Mesendoderm (in vitro differentiated cells): ENCODE measurements at regions not wholly inside any gene's neighbourhood (a gene's known extent, or its start where the extent isn't known, plus 50 kb on each side); places are given as distances from the start of the nearest gene placed in this dataset.

Experiments
- DNase-seq: peaks from one replicate; pipeline ENCODE4 v3.0.0; 2013
- H2AK5ac ChIP-seq: 2 replicates; pipeline ENCODE4 v1.6.1; 2013; ENCODE audit warnings: low read length, inconsistent platforms
- H2BK120ac ChIP-seq: 2 replicates; pipeline ENCODE4 v1.6.1; 2013; ENCODE audit warnings: low read depth, mild to moderate bottlenecking, low read length, moderate library complexity, mixed read lengths
- H2BK15ac ChIP-seq: replicated peaks from 2 replicates; pipeline ENCODE4 v1.6.1; 2013; ENCODE audit warnings: low read depth, mild to moderate bottlenecking, moderate library complexity
- H2BK5ac ChIP-seq: 2 replicates; pipeline ENCODE4 v1.6.1; 2013; ENCODE audit warnings: low read length, inconsistent platforms
- H3K18ac ChIP-seq: 2 replicates; pipeline ENCODE4 v1.6.1; 2013; ENCODE audit warnings: mild to moderate bottlenecking, low read length, mixed read lengths
- H3K23ac ChIP-seq: one replicate; pipeline ENCODE4 v1.6.1; 2013; ENCODE audit warnings: low read length
- H3K27ac ChIP-seq: 2 replicates; pipeline ENCODE4 v1.5.1; 2013; ENCODE audit warnings: low read depth, mild to moderate bottlenecking, inconsistent platforms, low read length, moderate library complexity
- H3K27me3 ChIP-seq: 2 replicates; pipeline ENCODE4 v1.6.1; 2013; ENCODE audit warnings: low read length, control low read depth, mild to moderate bottlenecking, inconsistent platforms; ENCODE audit not compliant: insufficient read depth, poor library complexity
- H3K36me3 ChIP-seq: 2 replicates; pipeline ENCODE4 v1.6.1; 2013; ENCODE audit warnings: low read length, inconsistent platforms; ENCODE audit not compliant: control insufficient read depth, insufficient read depth
- H3K4ac ChIP-seq: one replicate; pipeline ENCODE4 v1.6.1; 2013; ENCODE audit warnings: low read depth, mild to moderate bottlenecking, low read length, moderate library complexity
- H3K4me1 ChIP-seq: 2 replicates; pipeline ENCODE4 v1.6.1; 2013; ENCODE audit warnings: low read depth, low read length, inconsistent platforms; ENCODE audit not compliant: control insufficient read depth
- H3K4me2 ChIP-seq: 2 replicates; pipeline ENCODE4 v1.6.1; 2013; ENCODE audit warnings: low read length
- H3K4me3 ChIP-seq: 2 replicates; pipeline ENCODE4 v1.5.1; 2013; ENCODE audit warnings: mild to moderate bottlenecking, low read length
- H3K56ac ChIP-seq: one replicate; pipeline ENCODE4 v1.6.1; 2013; ENCODE audit warnings: low read length
- H3K79me1 ChIP-seq: 2 replicates; pipeline ENCODE4 v1.6.1; 2013; ENCODE audit warnings: low read length, inconsistent platforms
- H3K79me2 ChIP-seq: 2 replicates; pipeline ENCODE4 v1.6.1; 2013; ENCODE audit warnings: mild to moderate bottlenecking, low read length; ENCODE audit not compliant: control insufficient read depth, insufficient read depth
- H3K9ac ChIP-seq: 2 replicates; pipeline ENCODE4 v1.6.1; 2013; ENCODE audit warnings: low read length, inconsistent platforms
- H4K5ac ChIP-seq: one replicate; pipeline ENCODE4 v1.6.1; 2013; ENCODE audit warnings: low read length
- H4K8ac ChIP-seq: one replicate; pipeline ENCODE4 v1.6.1; 2013; ENCODE audit warnings: low read depth, mild to moderate bottlenecking, control low read depth, low read length, moderate library complexity
- WGBS: extraction: QIAGEN DNeasy Blood & Tissue Kit; methylation state at CpG from one replicate; pipeline ENCODE4 v1.1.7; 2013; ENCODE audit warnings: low lambda C conversion rate, missing lambda C conversion rate; ENCODE audit not compliant: insufficient coverage; ENCODE audit errors: extremely low coverage; 5-methylcytosine and 5-hydroxymethylcytosine counted together

- H3K79me2 ChIP-seq, result no peaks in the 10 kb centered on the region
- DNase-seq, result no peak
- WGBS, result no CpG with 5 or more reads among the region's 17 CpGs
Observed at GRCh38 chr14:101031721-101032120, 128.2 kb upstream of the RTL1 start.

DNA sequence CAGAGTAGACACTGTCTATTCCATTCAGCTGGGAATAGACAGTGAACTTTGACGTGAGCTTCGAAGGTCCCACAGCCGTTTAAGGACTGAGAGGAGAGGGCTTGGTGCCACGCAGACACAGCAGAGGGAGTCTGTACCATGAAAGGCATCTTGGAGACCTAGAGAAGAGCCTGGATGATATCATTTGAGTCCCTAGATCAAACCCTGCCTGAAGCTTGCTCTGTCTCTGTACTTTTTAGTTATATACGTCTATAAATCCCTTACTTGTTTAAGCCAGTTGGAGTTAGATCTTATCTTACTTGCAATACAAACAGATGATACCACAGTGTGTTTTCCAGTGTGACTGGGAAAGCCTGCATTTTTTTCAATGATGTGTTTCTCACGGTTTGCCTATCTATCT, 128.9 kb upstream of the RTL1 start:
- H3K27ac ChIP-seq, result no peak overlapping the region
- H3K18ac ChIP-seq, result no peak overlapping the region
- no peaks in the 10 kb centered on the region for H3K27me3 ChIP-seq
- no peak overlapping the region for H4K8ac ChIP-seq
- no peaks in the 10 kb centered on the region for H3K79me2 ChIP-seq
- H3K56ac ChIP-seq, result no peak overlapping the region
- DNase-seq, result no peak
- no CpG with 5 or more reads among the region's 6 CpGs for WGBS
- H2BK5ac ChIP-seq, result no peak overlapping the region
- H3K4me2 ChIP-seq, result no peak overlapping the region
- H3K4me3 ChIP-seq, result no peak overlapping the region
- H2BK120ac ChIP-seq, result no peak overlapping the region
- no peaks in the 10 kb centered on the region for H3K4me1 ChIP-seq
- no peaks in the 10 kb centered on the region for H3K36me3 ChIP-seq
- no peak overlapping the region for H3K9ac ChIP-seq
- H3K23ac ChIP-seq, result no peak overlapping the region
- H2AK5ac ChIP-seq, result no peak overlapping the region
- H4K5ac ChIP-seq, result no peak overlapping the region
- no peaks in the 10 kb centered on the region for H3K79me1 ChIP-seq
- no peak overlapping the region for H2BK15ac ChIP-seq
- H3K4ac ChIP-seq, result no peak overlapping the region

More at GRCh38 chr14:101031721-101032120, 128.2 kb upstream of the RTL1 start:
- Histone ChIP-seq H4K8ac (no peak overlapping the region), H3K56ac (no peak overlapping the region), H3K4me2 (no peak overlapping the region), H3K4me3 (no peak overlapping the region), H3K27me3 (no peaks in the 10 kb centered on the region), H2AK5ac (no peak overlapping the region), H4K5ac (no peak overlapping the region), H3K36me3 (no peaks in the 10 kb centered on the region), H2BK5ac (no peak overlapping the region), H3K9ac (no peak overlapping the region), H3K27ac (no peak overlapping the region), H3K18ac (no peak overlapping the region), H2BK120ac (no peak overlapping the region), H3K4me1 (no peaks in the 10 kb centered on the region), H2BK15ac (no peak overlapping the region), H3K23ac (no peak overlapping the region), H3K4ac (no peak overlapping the region), H3K79me1 (no peaks in the 10 kb centered on the region)

DNA sequence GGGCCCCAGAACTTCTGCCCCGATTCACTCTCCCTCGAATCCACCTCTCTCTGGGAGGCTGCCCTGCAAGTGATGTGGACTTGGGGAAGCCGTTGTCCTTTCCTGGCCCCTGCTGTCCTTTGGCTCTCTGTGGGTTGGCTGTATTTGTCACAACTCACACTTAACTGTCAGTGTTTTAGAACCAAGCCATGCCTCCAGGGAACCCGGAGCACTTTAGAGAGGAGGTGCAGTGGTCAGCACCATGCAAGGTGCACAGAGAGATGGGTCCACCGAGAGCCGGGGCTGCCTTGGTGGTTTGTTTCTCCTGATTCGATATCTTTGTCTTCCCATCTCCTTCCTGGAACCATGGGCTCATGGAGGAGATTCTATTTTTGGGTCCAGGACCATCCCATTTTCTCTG, 129.5 kb upstream of the RTL1 start:
- Histone ChIP-seq H3K79me1 (no peaks in the 10 kb centered on the region), H3K9ac (no peak overlapping the region), H3K4me1 (no peaks in the 10 kb centered on the region), H2BK5ac (no peak overlapping the region), H4K8ac (no peak overlapping the region), H3K36me3 (no peaks in the 10 kb centered on the region), H3K27ac (no peak overlapping the region), H3K27me3 (no peaks in the 10 kb centered on the region), H3K4ac (no peak overlapping the region), H2BK15ac (no peak overlapping the region), H4K5ac (no peak overlapping the region), H3K4me2 (no peak overlapping the region), H3K23ac (no peak overlapping the region), H2AK5ac (no peak overlapping the region), H3K18ac (no peak overlapping the region), H3K79me2 (no peaks in the 10 kb centered on the region), H2BK120ac (no peak overlapping the region), H3K56ac (no peak overlapping the region), H3K4me3 (no peak overlapping the region)
- WGBS, result no CpG with 5 or more reads among the region's 7 CpGs
- DNase-seq, result no peak

DNA sequence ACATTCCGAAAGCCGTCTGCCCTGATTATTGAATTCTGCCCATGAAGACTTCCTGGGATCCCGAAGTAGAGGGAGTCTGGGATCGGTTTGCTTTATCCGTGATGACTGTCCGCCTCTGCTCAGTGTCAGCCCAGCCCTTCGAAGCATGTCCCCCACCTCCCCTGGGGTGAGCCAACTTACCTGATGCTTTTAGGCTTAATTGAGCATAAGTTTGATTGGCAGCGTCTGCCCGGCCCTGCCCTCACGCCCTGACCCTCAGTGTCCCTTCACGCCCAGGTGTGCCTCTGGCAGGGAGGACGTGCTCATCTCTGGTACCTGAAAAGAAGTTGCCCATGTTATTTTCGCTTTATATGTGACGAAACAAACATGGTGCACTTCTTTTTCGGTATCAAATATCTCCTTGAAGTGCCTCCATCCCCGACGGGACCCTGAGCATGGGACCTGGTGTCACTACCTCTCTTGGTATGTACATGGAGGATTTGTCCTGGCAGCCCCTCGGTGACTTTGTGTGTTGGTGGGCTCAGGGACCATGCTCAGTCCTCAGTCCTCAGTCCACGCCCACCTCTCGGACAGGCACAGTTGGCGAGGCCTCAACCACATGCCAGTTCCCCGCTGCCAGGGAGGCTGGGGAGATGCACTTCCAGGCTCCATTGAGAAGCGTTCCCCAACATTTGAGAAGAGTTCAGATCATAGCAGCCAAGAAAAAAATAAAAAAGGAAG, 130.1 kb upstream of the RTL1 start:
- no peak overlapping the region for H3K4me3 ChIP-seq
- H3K9ac ChIP-seq, result no peak overlapping the region
- no peaks in the 10 kb centered on the region for H3K36me3 ChIP-seq
- H2AK5ac ChIP-seq, result no peak overlapping the region
- H3K4me1 ChIP-seq, result no peaks in the 10 kb centered on the region
- H2BK120ac ChIP-seq, result no peak overlapping the region
- H3K4ac ChIP-seq, result no peak overlapping the region
- no peak for DNase-seq
- no peaks in the 10 kb centered on the region for H3K27me3 ChIP-seq
- H3K56ac ChIP-seq, result no peak overlapping the region
- H2BK15ac ChIP-seq, result no peak overlapping the region
- no peak overlapping the region for H2BK5ac ChIP-seq
- H3K27ac ChIP-seq, result no peak overlapping the region
- no CpG with 5 or more reads among the region's 23 CpGs for WGBS
- H3K4me2 ChIP-seq, result no peak overlapping the region
- no peak overlapping the region for H4K5ac ChIP-seq
- no peak overlapping the region for H3K18ac ChIP-seq
- no peaks in the 10 kb centered on the region for H3K79me1 ChIP-seq
- H3K79me2 ChIP-seq, result no peaks in the 10 kb centered on the region
- H3K23ac ChIP-seq, result no peak overlapping the region
- no peak overlapping the region for H4K8ac ChIP-seq

- no CpG with 5 or more reads among the region's 7 CpGs for WGBS
- no peak overlapping the region for H3K23ac ChIP-seq
- H2BK15ac ChIP-seq, result no peak overlapping the region
- H2BK5ac ChIP-seq, result no peak overlapping the region
- H3K4me1 ChIP-seq, result no peaks in the 10 kb centered on the region
- H2BK120ac ChIP-seq, result no peak overlapping the region
- no peak overlapping the region for H3K18ac ChIP-seq
- H3K79me1 ChIP-seq, result no peaks in the 10 kb centered on the region
- H2AK5ac ChIP-seq, result no peak overlapping the region
- DNase-seq, result no peak
- no peak overlapping the region for H3K56ac ChIP-seq
- no peak overlapping the region for H3K9ac ChIP-seq
- H3K27ac ChIP-seq, result no peak overlapping the region
- no peak overlapping the region for H4K8ac ChIP-seq
- H4K5ac ChIP-seq, result no peak overlapping the region
- H3K27me3 ChIP-seq, result no peaks in the 10 kb centered on the region
- no peak overlapping the region for H3K4me2 ChIP-seq
- no peaks in the 10 kb centered on the region for H3K79me2 ChIP-seq
- H3K4ac ChIP-seq, result no peak overlapping the region
- H3K36me3 ChIP-seq, result no peaks in the 10 kb centered on the region
- H3K4me3 ChIP-seq, result no peak overlapping the region
Observed at GRCh38 chr14:101034986-101035385, 131.5 kb upstream of the RTL1 start.
